GM12878 (cell line): ENCODE measurements at regions not wholly inside any gene's neighbourhood (a gene's known extent, or its start where the extent isn't known, plus 50 kb on each side); places are given as distances from the start of the nearest gene placed in this dataset.

Experiments used
- ATAC-seq: fragments of 200-7000 bp; cut with Tn5 transposase; 3 replicates; pipeline ENCODE4 v1.9.1; 2020; ENCODE audit warnings: mild to moderate bottlenecking, moderate library complexity
- BruUV-seq: library from RNA; stranded (reverse); fragments of 400-500 nt; replicated peaks from 2 replicates; lab custom pipeline; 2021; lab: Mats Ljungman, UMichigan
- CTCF ChIA-PET: fragments of 300-600 bp; sonication (Branson Sonifier 250); formaldehyde crosslinking; extraction: SDS; loops from one replicate; lab custom pipeline; 2021; ENCODE audit warnings: inconsistent platforms; lab: Yijun Ruan, JAX
- POLR2A ChIA-PET: fragments of 350-600 bp; formaldehyde crosslinking; extraction: SDS; loops from one replicate; lab custom pipeline; 2021; ENCODE audit warnings: inconsistent platforms; lab: Charles Lee
- RAD21 ChIA-PET: fragments of 300-600 bp; sonication (Branson Sonifier 250); formaldehyde crosslinking; loops from one replicate; lab custom pipeline; 2023; ENCODE audit warnings: antibody characterized with exemption; ENCODE audit not compliant: unreplicated experiment; lab: Charles Lee
- SMC1A ChIA-PET: fragments of 300-600 bp; sonication (Branson Sonifier 250); formaldehyde crosslinking; loops from one replicate; lab custom pipeline; 2023; ENCODE audit not compliant: unreplicated experiment, uncharacterized antibody; lab: Charles Lee
- DNase-seq: peaks from one replicate; pipeline ENCODE4 v3.0.0-alpha.2; 2011; ENCODE audit warnings: low read depth, low spot score
- FAIRE-seq: peaks from 3 replicates; lab custom pipeline; 2011; peaks lifted over from hg19 to GRCh38; lab: Jason Lieb, UNC
- H2AFZ ChIP-seq: 2 replicates; pipeline ENCODE4 v1.6.0; 2011; ENCODE audit warnings: low read depth, low read length, control low read depth; ENCODE audit not compliant: control insufficient read depth
- H3K27ac ChIP-seq: 2 replicates; pipeline ENCODE4 v1.5.1; 2011; ENCODE audit warnings: control low read depth; ENCODE audit not compliant: control insufficient read depth, insufficient read depth
- H3K27me3 ChIP-seq, 2 experiments: replicated peaks in 1 of 2; 2 replicates each; pipeline versions ENCODE4 v1.6.0 to v1.6.1; 2011; ENCODE audit warnings: low read length in 1 of 2; ENCODE audit not compliant: control insufficient read depth in 2 of 2, insufficient read depth in 2 of 2
- H3K36me3 ChIP-seq, 2 experiments: 2 replicates each; pipeline ENCODE4 v1.5.1; 2011; ENCODE audit warnings: low read length in 1 of 2; ENCODE audit not compliant: control insufficient read depth in 2 of 2, insufficient read depth in 2 of 2
- H3K4me1 ChIP-seq: 2 replicates; pipeline ENCODE4 v1.6.1; 2011; ENCODE audit warnings: mild to moderate bottlenecking, low read length, moderate library complexity, mixed read lengths; ENCODE audit not compliant: control insufficient read depth, insufficient read depth
- H3K4me2 ChIP-seq: 2 replicates; pipeline ENCODE4 v1.6.0; 2011; ENCODE audit warnings: control low read depth; ENCODE audit not compliant: control insufficient read depth, insufficient read depth
- H3K4me3 ChIP-seq: fragments of 200-600 bp; sonication (generic); 2 replicates; pipeline ENCODE4 v1.5.1; 2016
- H3K79me2 ChIP-seq: 2 replicates; pipeline ENCODE4 v1.6.0; 2011; ENCODE audit warnings: low read length; ENCODE audit not compliant: control insufficient read depth, insufficient read depth
- H3K9ac ChIP-seq: 2 replicates; pipeline ENCODE4 v1.8.0; 2011; ENCODE audit warnings: low read length, control low read depth, mixed read lengths; ENCODE audit not compliant: control insufficient read depth, insufficient read depth
- H3K9me3 ChIP-seq: replicated peaks from 3 replicates; pipeline ENCODE4 v1.5.1; 2011; ENCODE audit warnings: mild to moderate bottlenecking, low read length; ENCODE audit not compliant: control insufficient read depth, insufficient read depth
- H4K20me1 ChIP-seq: 2 replicates; pipeline ENCODE4 v1.6.0; 2011; ENCODE audit not compliant: control insufficient read depth, insufficient read depth
- ASH2L ChIP-seq: fragments of 300-600, 200-600 bp; sonication (generic); IDR thresholded peaks from 2 replicates; pipeline ENCODE4 v1.6.1; 2017; ENCODE audit warnings: low read depth, mild to moderate bottlenecking, borderline replicate concordance
- CHD1 ChIP-seq: IDR thresholded peaks from 2 replicates; pipeline ENCODE4 v1.6.1; 2012; ENCODE audit warnings: low read depth, low read length, improper control_type of control experiment
- ETV6 ChIP-seq, 2 experiments: fragments of 450-650 bp in 1 of 2; IDR thresholded peaks in 1 of 2; conservative IDR thresholded peaks in 1 of 2; 2 replicates each; pipeline ENCODE4 v1.6.1; 2014; ENCODE audit warnings: antibody characterized with exemption in 1 of 2, borderline replicate concordance in 1 of 2, low read depth in 1 of 2, mild to moderate bottlenecking in 1 of 2, moderate library complexity in 1 of 2
- FOXM1 ChIP-seq: IDR thresholded peaks from 2 replicates; pipeline ENCODE4 v1.6.1; 2012; ENCODE audit warnings: low read depth, mild to moderate bottlenecking, inconsistent platforms, low read length, moderate library complexity
- IKZF1 ChIP-seq: fragments of 450-650 bp; conservative IDR thresholded peaks from 2 replicates; pipeline ENCODE4 v1.6.1; 2017; ENCODE audit warnings: antibody characterized with exemption, mild to moderate bottlenecking
- MEF2B ChIP-seq: fragments of 450-650 bp; IDR thresholded peaks from 2 replicates; pipeline ENCODE4 v1.6.1; 2018; ENCODE audit warnings: mild to moderate bottlenecking, moderate library complexity; ENCODE audit not compliant: partially characterized antibody, poor library complexity, severe bottlenecking
- MLLT1 ChIP-seq: fragments of 450-650 bp; IDR thresholded peaks from 2 replicates; pipeline ENCODE4 v1.6.1; 2016; ENCODE audit warnings: mild to moderate bottlenecking
- NFYA ChIP-seq: IDR thresholded peaks from 2 replicates; pipeline ENCODE4 v1.6.1; 2011; ENCODE audit warnings: low read depth, mild to moderate bottlenecking, low read length, improper control_type of control experiment, borderline replicate concordance
- NRF1 ChIP-seq: conservative IDR thresholded peaks from 2 replicates; pipeline ENCODE4 v1.6.1; 2011; ENCODE audit warnings: mild to moderate bottlenecking, low read depth, low read length, improper control_type of control experiment
- PRDM15 ChIP-seq: fragments of 450-650 bp; formaldehyde crosslinking; IDR thresholded peaks from 2 replicates; pipeline ENCODE4 v1.4.0; 2020; ENCODE audit warnings: mild to moderate bottlenecking, moderate library complexity
- RFX5 ChIP-seq: IDR thresholded peaks from 2 replicates; pipeline ENCODE4 v1.6.1; 2011; ENCODE audit warnings: low read depth, low read length, improper control_type of control experiment
- TBL1XR1 ChIP-seq: IDR thresholded peaks from 2 replicates; pipeline ENCODE4 v1.6.1; 2012; ENCODE audit warnings: low read depth, low read length, improper control_type of control experiment
- WGBS: methylation state at CpG from one replicate; pipeline ENCODE4 v1.1.6; 2016; ENCODE audit warnings: low lambda C conversion rate; ENCODE audit not compliant: insufficient replicate concordance, insufficient coverage; ENCODE audit errors: missing lambda C conversion rate; 5-methylcytosine and 5-hydroxymethylcytosine counted together
- in situ Hi-C: fragments of 300-500 bp; cut with MboI; formaldehyde crosslinking; loops from 9 replicates; pipeline ENCODE4 v1.14.3; 2018; ENCODE audit warnings: mixed read lengths
- intact Hi-C: fragments of 100-400 bp; cut with micrococcal nuclease; formaldehyde crosslinking; loops from one replicate; pipeline ENCODE4 v1.14.2; 2022; ENCODE audit not compliant: unreplicated experiment

GRCh38 chr3:106116733-106117489, 248.1 kb upstream of the CBLB start:
- no peak overlapping the region for H3K27ac ChIP-seq
- no peak overlapping the region for H3K4me2 ChIP-seq
- SMC1A ChIA-PET, result interaction anchor here (0.6 kb wide), 2 partner anchors 133 to 224 kb away, joined by 3 to 4 read pairs; no protein-coding TSS in a partner anchor
- H3K9me3 ChIP-seq, result no peaks in the 10 kb centered on the region; the same call in 2 of the 3 replicates
- FAIRE-seq (no peak), DNase-seq (no peak), ATAC-seq (no peak)
- H3K4me3 ChIP-seq, result no peak overlapping the region
- in situ Hi-C loops, result no loop called here
- no peak overlapping the region for H2AFZ ChIP-seq
- no peak overlapping the region for H3K9ac ChIP-seq
- RAD21 ChIA-PET, result no interaction called here
- no peaks in the 10 kb centered on the region for H3K27me3 ChIP-seq
- CTCF ChIA-PET, result interaction anchor here (1.0 kb wide), 1 partner anchor 16 kb away, joined by 3 read pairs; no protein-coding TSS in a partner anchor
- POLR2A ChIA-PET, result interaction anchor here (0.6 kb wide), 1 partner anchor 75 kb away, joined by 4 read pairs; no protein-coding TSS in a partner anchor
- no peaks in the 10 kb centered on the region for H3K4me1 ChIP-seq
- no peaks in the 10 kb centered on the region for H3K79me2 ChIP-seq
- no peaks in the 10 kb centered on the region for H4K20me1 ChIP-seq
- WGBS, result 96% methylated on average over 7 of the region's 7 CpGs
- TF ChIP-seq TBL1XR1, result no peak
- TF ChIP-seq ETV6 (conservative IDR thresholded peaks at IDR 0.05 in 1 of 2, IDR thresholded peaks at IDR 0.05 in 1 of 2; ENCODE audit: borderline replicate concordance in 1 of 2, low read depth in 1 of 2), result no peak
- TF ChIP-seq MLLT1, result no peak
- TF ChIP-seq FOXM1, result no peak
- no peak for TF ChIP-seq NFYA
- no peak for TF ChIP-seq IKZF1
- no peak for TF ChIP-seq PRDM15 (CRISPR knock-in tag)
- TF ChIP-seq NRF1, result no peak
- TF ChIP-seq ASH2L, result no peak
- no peak for TF ChIP-seq CHD1
- no peak for TF ChIP-seq RFX5
- TF ChIP-seq MEF2B, result no peak
- H3K36me3 ChIP-seq, result no peaks in the 10 kb centered on the region
- intact Hi-C loops, result no loop called here
- BruUV-seq, result no TSS peak
